Stomach (tissue), 4 donors: ENCODE measurements at regions not wholly inside any gene's neighbourhood (a gene's known extent, or its start where the extent isn't known, plus 50 kb on each side); places are given as distances from the start of the nearest gene placed in this dataset.

Experiments used
- CTCF ChIP-seq, 7 experiments: fragments of 450-650 bp in 4 of 7; fragments of 200-600 bp in 3 of 7; sonication (generic) in 3 of 7; IDR thresholded peaks; one replicate each; pipeline ENCODE4 v1.5.1; 2016 to 2019; ENCODE audit warnings: antibody characterized with exemption in 7 of 7, control low read depth in 2 of 7, mild to moderate bottlenecking in 1 of 7
- EP300 ChIP-seq: sonication (generic); formaldehyde crosslinking; IDR thresholded peaks from one replicate; pipeline ENCODE4 v1.6.1; 2017; ENCODE audit warnings: antibody characterized with exemption
- POLR2A ChIP-seq, 4 donors: fragments of 450-650 bp; IDR thresholded peaks; one replicate each; pipeline ENCODE4 v1.6.1; 2016; ENCODE audit warnings: antibody characterized with exemption in 4 of 4, control low read depth in 2 of 4, mild to moderate bottlenecking in 1 of 4, moderate library complexity in 1 of 4

GRCh38 chr9:115333277-115334070, 215.5 kb upstream of the TNC start:
- TF ChIP-seq POLR2A (IDR thresholded peaks at IDR 0.05) (no peak), EP300 (no peak), CTCF (IDR thresholded peaks at IDR 0.05) (no peak)
